Cardiac fibroblast (primary cell): ENCODE measurements at regions not wholly inside any gene's neighbourhood (a gene's known extent, or its start where the extent isn't known, plus 50 kb on each side); places are given as distances from the start of the nearest gene placed in this dataset.
"Not testable (repeated sequence)": the region's sequence is repeated elsewhere in the genome, so short reads cannot be mapped to it uniquely, and the experiment has no call there.

Source experiments
- DNase-seq, 2 donors: peaks; one replicate each; pipeline versions ENCODE4 v3.0.0 to v3.0.0-alpha.2; 2010; ENCODE audit warnings: low read depth in 2 of 2
- H3K4me3 ChIP-seq, 2 donors: replicated peaks in 1 of 2; 1 replicate in 1 of 2; 2 replicates in 1 of 2; pipeline ENCODE4 v1.5.1; 2011; ENCODE audit warnings: low read depth in 2 of 2, low read length in 2 of 2, mild to moderate bottlenecking in 2 of 2, moderate library complexity in 1 of 2
- TF ChIP-seq, protein P1 (sequence below): IDR thresholded peaks from one replicate; pipeline ENCODE4 v1.5.1; 2011; ENCODE audit warnings: low read depth, mild to moderate bottlenecking, low read length, inconsistent platforms

DNA sequence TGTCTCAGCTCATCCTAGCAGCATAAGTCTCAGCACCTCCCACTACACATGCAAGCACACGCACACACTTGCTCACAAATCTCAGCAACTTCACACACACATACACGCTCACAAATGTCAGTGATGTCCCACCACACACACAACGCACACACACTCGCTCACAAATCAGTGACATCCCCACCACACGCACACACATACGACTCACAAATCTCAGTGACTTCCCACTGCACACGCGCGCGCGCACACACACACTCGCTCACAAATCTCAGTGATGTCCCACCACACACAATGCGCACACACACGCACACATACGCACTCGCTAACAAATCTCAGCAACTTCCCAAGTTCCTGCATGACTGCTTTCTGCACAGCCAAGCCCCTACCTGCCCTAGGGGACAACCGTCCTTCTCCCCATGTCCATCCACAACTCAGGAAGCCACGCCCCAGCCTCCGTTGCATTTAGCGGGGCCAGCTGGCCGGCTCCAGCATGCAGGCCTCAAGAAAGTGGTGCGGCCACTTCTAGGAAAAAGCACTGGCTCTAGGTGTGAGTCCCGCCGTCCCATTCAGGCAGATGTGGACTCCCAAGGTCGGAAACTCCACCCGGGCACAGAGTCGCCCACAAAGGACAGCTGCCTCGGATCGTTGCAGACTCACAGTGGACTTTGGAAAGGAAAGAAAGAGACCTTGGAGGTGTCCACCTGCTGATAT lies 180.1 kb upstream of the SALL3 start:
- no peak overlapping the region for H3K4me3 ChIP-seq

DNA sequence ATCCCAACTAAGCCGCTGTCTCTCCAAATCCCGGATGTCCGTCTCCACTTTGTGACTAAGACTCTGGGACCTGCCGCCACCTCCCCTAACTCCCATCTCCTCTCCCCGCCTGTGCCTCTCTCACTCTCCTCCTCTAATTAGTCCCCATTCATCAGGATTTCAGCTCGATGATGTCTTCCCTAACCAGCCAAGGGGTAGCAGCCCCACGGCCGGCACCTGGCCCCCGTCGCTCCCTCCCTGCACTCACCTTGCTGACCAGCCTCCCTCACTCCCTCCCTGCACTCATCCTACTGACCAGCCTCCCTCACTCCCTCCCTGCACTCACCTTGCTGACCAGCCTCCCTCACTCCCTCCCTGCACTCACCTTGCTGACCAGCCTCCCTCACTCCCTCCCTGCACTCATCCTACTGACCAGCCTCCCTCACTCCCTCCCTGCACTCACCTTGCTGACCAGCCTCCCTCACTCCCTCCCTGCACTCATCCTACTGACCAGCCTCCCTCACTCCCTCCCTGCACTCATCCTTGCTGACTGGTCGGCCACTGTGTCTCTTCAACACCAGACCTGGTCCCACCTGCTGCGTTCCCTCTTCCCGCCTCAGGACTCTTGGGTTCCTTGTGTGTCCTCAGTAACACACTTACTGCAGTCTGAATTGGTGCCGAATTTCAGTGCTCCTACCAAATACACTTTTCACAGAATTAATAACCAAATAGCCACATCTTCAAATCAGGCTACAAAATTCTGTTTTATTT lies 179.3 kb upstream of the SALL3 start:
- not testable (repeated sequence) for DNase-seq, H3K4me3 ChIP-seq

More for the DNA sequence above, 180.1 kb upstream of the SALL3 start:
- DNase-seq: no peak
- TF ChIP-seq, protein P1, sequence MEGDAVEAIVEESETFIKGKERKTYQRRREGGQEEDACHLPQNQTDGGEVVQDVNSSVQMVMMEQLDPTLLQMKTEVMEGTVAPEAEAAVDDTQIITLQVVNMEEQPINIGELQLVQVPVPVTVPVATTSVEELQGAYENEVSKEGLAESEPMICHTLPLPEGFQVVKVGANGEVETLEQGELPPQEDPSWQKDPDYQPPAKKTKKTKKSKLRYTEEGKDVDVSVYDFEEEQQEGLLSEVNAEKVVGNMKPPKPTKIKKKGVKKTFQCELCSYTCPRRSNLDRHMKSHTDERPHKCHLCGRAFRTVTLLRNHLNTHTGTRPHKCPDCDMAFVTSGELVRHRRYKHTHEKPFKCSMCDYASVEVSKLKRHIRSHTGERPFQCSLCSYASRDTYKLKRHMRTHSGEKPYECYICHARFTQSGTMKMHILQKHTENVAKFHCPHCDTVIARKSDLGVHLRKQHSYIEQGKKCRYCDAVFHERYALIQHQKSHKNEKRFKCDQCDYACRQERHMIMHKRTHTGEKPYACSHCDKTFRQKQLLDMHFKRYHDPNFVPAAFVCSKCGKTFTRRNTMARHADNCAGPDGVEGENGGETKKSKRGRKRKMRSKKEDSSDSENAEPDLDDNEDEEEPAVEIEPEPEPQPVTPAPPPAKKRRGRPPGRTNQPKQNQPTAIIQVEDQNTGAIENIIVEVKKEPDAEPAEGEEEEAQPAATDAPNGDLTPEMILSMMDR: no peak

DNA sequence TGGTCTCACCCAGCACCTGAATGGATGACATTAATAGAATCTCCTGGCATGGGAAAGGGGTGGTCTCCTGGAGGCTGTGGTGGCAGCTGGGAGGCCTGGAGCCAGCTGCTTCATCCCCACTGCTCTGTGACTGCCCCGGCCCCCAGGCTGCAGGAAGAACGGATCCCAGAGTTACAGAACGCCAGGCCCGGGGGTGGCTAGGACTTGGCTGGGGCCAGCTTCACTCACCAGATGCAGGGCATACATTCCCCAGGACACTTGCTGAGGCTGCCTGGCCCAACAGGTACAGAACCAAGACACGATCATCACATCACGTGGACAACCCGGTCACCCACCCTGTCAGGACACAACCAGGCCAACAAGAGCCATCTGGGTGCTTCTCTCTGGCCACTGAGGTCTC lies 178.6 kb upstream of the SALL3 start:
- H3K4me3 ChIP-seq: no peak overlapping the region
- DNase-seq: no peak
- TF ChIP-seq, protein P1: no peak

DNA sequence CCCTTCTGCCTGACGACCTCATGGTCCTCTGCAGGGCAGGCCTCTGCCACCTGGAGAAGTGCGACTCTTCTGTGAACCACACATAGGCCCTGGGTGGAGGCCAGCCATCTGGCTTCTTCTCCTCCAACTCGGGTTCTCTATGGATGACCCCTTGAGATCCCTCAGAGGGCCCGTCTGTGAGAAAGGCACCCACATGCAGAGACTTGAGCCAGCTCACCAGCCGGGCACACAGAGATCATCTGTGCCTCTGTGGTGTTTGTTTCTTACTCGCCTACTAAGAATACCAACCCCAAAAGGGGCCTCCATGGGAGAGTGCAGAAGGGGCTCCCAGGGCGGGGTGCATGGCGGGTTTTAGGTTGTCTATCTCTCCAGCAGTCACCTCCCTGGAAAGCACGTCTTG lies 176.5 kb upstream of the SALL3 start:
- DNase-seq: no peak
- TF ChIP-seq, protein P1: no peak
- H3K4me3 ChIP-seq: no peak overlapping the region

DNA sequence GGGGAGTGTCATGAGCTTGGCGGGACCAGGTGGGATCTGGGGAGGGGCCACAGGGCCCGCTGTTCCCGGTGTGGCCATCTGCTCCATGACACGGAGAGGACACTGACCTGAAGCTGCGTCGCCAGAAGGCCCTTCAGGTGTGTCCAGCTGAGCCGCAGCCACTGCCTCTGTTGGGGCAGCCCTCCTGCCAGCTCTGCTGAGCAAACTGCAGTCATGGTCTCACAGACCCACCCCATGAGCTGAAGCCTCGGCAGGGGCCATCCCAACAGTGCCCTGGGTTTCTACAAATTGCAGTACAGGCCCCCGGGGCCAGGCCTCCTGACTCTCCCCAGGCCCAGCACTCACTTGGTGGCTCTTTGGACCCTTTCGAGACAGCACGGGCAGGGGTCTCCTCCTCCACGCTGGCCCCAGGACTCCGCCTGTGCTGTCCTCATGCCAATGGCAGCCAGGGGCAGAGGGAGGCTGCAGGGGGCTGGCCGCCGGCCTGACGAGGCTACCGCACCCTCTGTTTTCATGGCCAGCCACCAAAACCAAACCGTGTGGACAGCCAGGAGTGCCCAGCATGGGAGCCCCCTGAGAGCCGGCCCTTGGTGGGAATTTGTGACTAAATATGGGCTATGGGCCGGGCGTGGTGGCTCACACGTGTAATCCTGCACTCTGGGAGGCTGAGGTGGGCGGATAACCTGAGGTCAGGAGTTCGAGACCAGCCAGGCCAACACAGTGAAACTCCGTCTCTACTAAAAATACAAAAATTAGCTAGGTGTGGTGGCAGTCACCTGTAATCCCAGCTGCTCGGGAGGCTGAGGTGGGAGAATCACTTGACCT lies 175.2 kb upstream of the SALL3 start:
- no peak for DNase-seq
- TF ChIP-seq, protein P1: no peak

DNA sequence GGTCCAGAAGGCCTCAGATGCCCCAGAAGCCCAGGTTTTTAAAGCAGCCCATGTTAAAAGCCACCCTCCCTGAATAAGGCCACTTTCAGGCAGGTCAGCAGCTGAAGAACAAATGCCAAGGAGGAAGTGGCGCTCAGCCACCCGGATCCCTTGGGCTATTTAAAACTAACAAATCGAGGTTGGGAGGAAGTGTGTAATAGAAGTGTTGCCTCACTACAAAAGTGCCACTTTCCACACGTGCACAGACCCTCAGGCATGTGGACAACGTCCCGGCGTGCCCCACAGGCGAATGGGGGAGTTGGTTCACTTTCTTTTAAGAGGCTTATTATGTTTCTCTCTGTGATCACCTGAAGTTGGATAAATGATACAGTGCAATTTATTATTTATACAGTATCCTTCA lies 173.8 kb upstream of the SALL3 start:
- TF ChIP-seq, protein P1: no peak
- no peak overlapping the region for H3K4me3 ChIP-seq
- DNase-seq: no peak

More for the DNA sequence above, 175.2 kb upstream of the SALL3 start:
- no peak overlapping the region for H3K4me3 ChIP-seq

DNA sequence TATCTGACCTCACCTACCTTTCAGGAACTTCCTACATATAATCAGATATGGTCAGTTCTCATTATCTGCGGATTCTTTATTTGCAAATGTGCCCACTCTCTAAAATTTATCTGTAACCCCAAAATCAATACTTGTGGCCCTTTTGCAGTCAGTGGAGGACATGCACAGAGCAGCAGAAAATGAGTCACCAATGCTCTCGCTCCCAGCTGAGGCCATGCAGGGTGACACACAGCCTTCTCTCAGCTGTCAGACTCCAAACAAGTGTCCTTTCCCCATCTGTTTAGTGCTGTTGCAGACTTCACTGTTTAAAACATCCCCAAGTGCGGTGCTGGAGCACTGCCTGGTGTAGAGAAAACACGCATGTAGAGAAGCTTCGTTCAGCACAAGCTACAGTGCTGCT lies 171.9 kb upstream of the SALL3 start:
- TF ChIP-seq, protein P1: no peak
- no peak overlapping the region for H3K4me3 ChIP-seq
- no peak for DNase-seq
